ENCODE measurements at regions not wholly inside any gene's neighbourhood (a gene's known extent, or its start where the extent isn't known, plus 50 kb on each side); places are given as distances from the start of the nearest gene placed in this dataset.

DNA sequence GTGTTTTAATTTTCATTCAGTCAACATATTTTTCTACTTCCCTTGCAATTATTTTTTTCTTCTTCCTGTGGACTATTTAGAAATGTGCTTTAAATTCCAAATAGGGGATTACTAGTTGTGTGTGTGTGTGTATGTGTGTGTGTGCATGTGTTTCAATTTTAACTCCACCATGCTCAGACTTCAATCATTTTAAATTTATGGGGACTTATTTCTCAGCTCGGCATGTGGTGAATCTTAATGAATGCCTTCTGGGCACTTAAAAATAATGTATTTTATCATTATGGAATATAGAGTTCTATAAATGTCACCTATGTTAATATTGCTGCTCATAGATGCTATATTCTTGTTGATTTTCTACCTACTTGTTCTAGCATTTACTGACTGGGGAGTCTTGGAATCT, 465.6 kb upstream of the PRKX start:
- TF ChIP-seq MXI1 (IDR thresholded peaks at IDR 0.05; ENCODE audit: low read depth, low read length), result no peak
- TF ChIP-seq, protein P1, sequence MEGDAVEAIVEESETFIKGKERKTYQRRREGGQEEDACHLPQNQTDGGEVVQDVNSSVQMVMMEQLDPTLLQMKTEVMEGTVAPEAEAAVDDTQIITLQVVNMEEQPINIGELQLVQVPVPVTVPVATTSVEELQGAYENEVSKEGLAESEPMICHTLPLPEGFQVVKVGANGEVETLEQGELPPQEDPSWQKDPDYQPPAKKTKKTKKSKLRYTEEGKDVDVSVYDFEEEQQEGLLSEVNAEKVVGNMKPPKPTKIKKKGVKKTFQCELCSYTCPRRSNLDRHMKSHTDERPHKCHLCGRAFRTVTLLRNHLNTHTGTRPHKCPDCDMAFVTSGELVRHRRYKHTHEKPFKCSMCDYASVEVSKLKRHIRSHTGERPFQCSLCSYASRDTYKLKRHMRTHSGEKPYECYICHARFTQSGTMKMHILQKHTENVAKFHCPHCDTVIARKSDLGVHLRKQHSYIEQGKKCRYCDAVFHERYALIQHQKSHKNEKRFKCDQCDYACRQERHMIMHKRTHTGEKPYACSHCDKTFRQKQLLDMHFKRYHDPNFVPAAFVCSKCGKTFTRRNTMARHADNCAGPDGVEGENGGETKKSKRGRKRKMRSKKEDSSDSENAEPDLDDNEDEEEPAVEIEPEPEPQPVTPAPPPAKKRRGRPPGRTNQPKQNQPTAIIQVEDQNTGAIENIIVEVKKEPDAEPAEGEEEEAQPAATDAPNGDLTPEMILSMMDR (IDR thresholded peaks at IDR 0.05 in 2 of 3, conservative IDR thresholded peaks at IDR 0.05 in 1 of 3; ENCODE audit: insufficient read depth in 2 of 3, low read depth in 1 of 3, low read length in 3 of 3), result no peak
